OCI-LY1 (cell line): ENCODE measurements at regions not wholly inside any gene's neighbourhood (a gene's known extent, or its start where the extent isn't known, plus 50 kb on each side); places are given as distances from the start of the nearest gene placed in this dataset.

Source experiments
- H2AFZ ChIP-seq: fragments of 200-600 bp; sonication (generic), shearing (Covaris generic); 2 replicates; pipeline ENCODE4 v1.6.0; 2014; ENCODE audit warnings: antibody characterized with exemption, mild to moderate bottlenecking, low read length
- H3F3A ChIP-seq: fragments of 200-600 bp; sonication (generic), shearing (Covaris generic); 2 replicates; pipeline ENCODE4 v1.6.0; 2014; ENCODE audit warnings: mild to moderate bottlenecking, antibody characterized with exemption, low read length, moderate library complexity; ENCODE audit not compliant: insufficient read depth
- H3K27ac ChIP-seq: fragments of 200-600 bp; sonication (generic); 2 replicates; pipeline ENCODE4 v1.5.1; 2014; ENCODE audit warnings: low read length, mixed run types, mild to moderate bottlenecking, low read depth; ENCODE audit not compliant: poor library complexity, severe bottlenecking
- H3K27me3 ChIP-seq: fragments of 200-600 bp; sonication (generic); 2 replicates; pipeline ENCODE4 v1.6.0; 2014; ENCODE audit warnings: antibody characterized with exemption, mild to moderate bottlenecking, low read length, moderate library complexity; ENCODE audit not compliant: insufficient read depth
- H3K36me3 ChIP-seq: fragments of 200-600 bp; sonication (generic); 2 replicates; pipeline ENCODE4 v1.6.1; 2014; ENCODE audit warnings: mild to moderate bottlenecking, antibody characterized with exemption, low read length, moderate library complexity, mixed read lengths; ENCODE audit not compliant: insufficient read depth
- H3K4me1 ChIP-seq: fragments of 200-600 bp; sonication (generic); 2 replicates; pipeline ENCODE4 v1.5.1; 2014; ENCODE audit warnings: mild to moderate bottlenecking, low read length, moderate library complexity; ENCODE audit not compliant: insufficient read depth, severe bottlenecking
- H3K4me2 ChIP-seq: fragments of 200-600 bp; sonication (generic), shearing (Covaris generic); 2 replicates; pipeline ENCODE4 v1.6.1; 2014; ENCODE audit warnings: low read length
- H3K4me3 ChIP-seq: fragments of 200-600 bp; sonication (generic); 2 replicates; pipeline ENCODE4 v1.5.1; 2014; ENCODE audit warnings: low read length, low read depth, mild to moderate bottlenecking, mixed read lengths; ENCODE audit not compliant: poor library complexity, severe bottlenecking
- H3K79me2 ChIP-seq: fragments of 200-600 bp; shearing (Covaris generic); 2 replicates; pipeline ENCODE4 v1.6.1; 2016; ENCODE audit warnings: mixed run types, low read length, mixed read lengths; ENCODE audit not compliant: insufficient read depth
- H3K9ac ChIP-seq: fragments of 200-600 bp; sonication (generic), shearing (Covaris generic); 2 replicates; pipeline ENCODE4 v1.6.1; 2014; ENCODE audit warnings: mild to moderate bottlenecking, low read length, mixed read lengths
- H3K9me2 ChIP-seq: fragments of 200-600 bp; sonication (generic), shearing (Covaris generic); 2 replicates; pipeline ENCODE4 v1.6.1; 2014; ENCODE audit warnings: low read depth, mild to moderate bottlenecking, low read length, mixed read lengths
- H3K9me3 ChIP-seq: fragments of 200-600 bp; shearing (Covaris generic); 2 replicates; pipeline ENCODE4 v1.6.1; 2014; ENCODE audit warnings: low read length, mixed read lengths
- H4K20me1 ChIP-seq: fragments of 200-600 bp; sonication (generic), shearing (Covaris generic); 2 replicates; pipeline ENCODE4 v1.6.0; 2016; ENCODE audit warnings: mild to moderate bottlenecking, low read length; ENCODE audit not compliant: insufficient read depth
- CTCF ChIP-seq: fragments of 200-600 bp; sonication (generic), shearing (Covaris generic); IDR thresholded peaks from 2 replicates; pipeline ENCODE4 v1.5.1; 2017; ENCODE audit warnings: mild to moderate bottlenecking, antibody characterized with exemption, low read length, moderate library complexity, mixed read lengths
- EZH2 ChIP-seq: fragments of 200-600 bp; sonication (generic), shearing (Covaris generic); IDR thresholded peaks from 2 replicates; pipeline ENCODE4 v1.8.0; 2017; ENCODE audit warnings: borderline replicate concordance, mixed run types, mild to moderate bottlenecking, antibody characterized with exemption, low read length, moderate library complexity, mixed read lengths

- H4K20me1 ChIP-seq, result no peaks in the 10 kb centered on the region
- H2AFZ ChIP-seq, result no peak overlapping the region
- H3K27ac ChIP-seq, result no peak overlapping the region
- H3K36me3 ChIP-seq, result no peaks in the 10 kb centered on the region
- H3K79me2 ChIP-seq, result no peaks in the 10 kb centered on the region
- H3K9ac ChIP-seq, result no peak overlapping the region
- no peak overlapping the region for H3K4me3 ChIP-seq
- TF ChIP-seq CTCF (no peak), EZH2 (no peak)
- H3K9me3 ChIP-seq, result no peaks in the 10 kb centered on the region
- no peaks in the 10 kb centered on the region for H3F3A ChIP-seq
- H3K4me1 ChIP-seq, result no peaks in the 10 kb centered on the region
- H3K9me2 ChIP-seq, result no peaks in the 10 kb centered on the region
- no peak overlapping the region for H3K4me2 ChIP-seq
- H3K27me3 ChIP-seq, result no peaks in the 10 kb centered on the region
Observed at GRCh38 chr20:55792049-55792448, 213.3 kb downstream of the CBLN4 start.

- H3K9me3 ChIP-seq, result no peaks in the 10 kb centered on the region
- H2AFZ ChIP-seq, result no peak overlapping the region
- no peak overlapping the region for H3K27ac ChIP-seq
- no peaks in the 10 kb centered on the region for H3K79me2 ChIP-seq
- no peaks in the 10 kb centered on the region for H3K4me1 ChIP-seq
- H4K20me1 ChIP-seq, result no peaks in the 10 kb centered on the region
- H3K36me3 ChIP-seq, result no peaks in the 10 kb centered on the region
- H3K4me2 ChIP-seq, result no peak overlapping the region
- H3K4me3 ChIP-seq, result no peak overlapping the region
- H3K27me3 ChIP-seq, result no peaks in the 10 kb centered on the region
- H3F3A ChIP-seq, result no peaks in the 10 kb centered on the region
- no peak overlapping the region for H3K9ac ChIP-seq
- H3K9me2 ChIP-seq, result no peaks in the 10 kb centered on the region
- TF ChIP-seq EZH2 (no peak), CTCF (no peak)
Observed at GRCh38 chr20:55790178-55790577, 215.1 kb downstream of the CBLN4 start.

GRCh38 chr20:55784036-55784435 lies 221.3 kb downstream of the CBLN4 start:
- H3K27me3 ChIP-seq, result no peaks in the 10 kb centered on the region
- H3K9ac ChIP-seq, result no peak overlapping the region
- no peaks in the 10 kb centered on the region for H4K20me1 ChIP-seq
- H3K4me1 ChIP-seq, result no peaks in the 10 kb centered on the region
- H3K79me2 ChIP-seq, result no peaks in the 10 kb centered on the region
- no peaks in the 10 kb centered on the region for H3F3A ChIP-seq
- H3K4me3 ChIP-seq, result no peak overlapping the region
- TF ChIP-seq EZH2 (no peak), CTCF (no peak)
- H3K27ac ChIP-seq, result no peak overlapping the region
- no peaks in the 10 kb centered on the region for H3K9me3 ChIP-seq
- no peaks in the 10 kb centered on the region for H3K36me3 ChIP-seq
- no peak overlapping the region for H3K4me2 ChIP-seq
- H2AFZ ChIP-seq, result no peak overlapping the region
- no peaks in the 10 kb centered on the region for H3K9me2 ChIP-seq
